ENCODE measurements at regions not wholly inside any gene's neighbourhood (a gene's known extent, or its start where the extent isn't known, plus 50 kb on each side); places are given as distances from the start of the nearest gene placed in this dataset.

GRCh38 chr5:57420801-57421200 is 61.8 kb downstream of the ACTBL2 start:
- no peak for TF ChIP-seq CTCF (conservative IDR thresholded peaks at IDR 0.05; ENCODE audit: low read length)
- no peak for TF ChIP-seq EZH2phosphoT487 (IDR thresholded peaks at IDR 0.05; ENCODE audit: borderline replicate concordance, low read depth, low read length)
